GM12875 (cell line): ENCODE measurements at regions not wholly inside any gene's neighbourhood (a gene's known extent, or its start where the extent isn't known, plus 50 kb on each side); places are given as distances from the start of the nearest gene placed in this dataset.
A peak's percentile ranks its signal among the peaks of the same experiment; 100 is the strongest.
"Not testable (repeated sequence)": the region's sequence is repeated elsewhere in the genome, so short reads cannot be mapped to it uniquely, and the experiment has no call there.

Experiments
- H3K4me3 ChIP-seq: one replicate; pipeline ENCODE4 v1.5.1; 2011; ENCODE audit warnings: low read depth, low read length, control low read depth
- TF ChIP-seq, protein P1 (sequence below): IDR thresholded peaks from 2 replicates; pipeline ENCODE4 v1.5.1; 2011; ENCODE audit warnings: low read depth, mild to moderate bottlenecking, control low read depth, inconsistent platforms, low read length, moderate library complexity, borderline replicate concordance; ENCODE audit not compliant: insufficient read depth

DNA sequence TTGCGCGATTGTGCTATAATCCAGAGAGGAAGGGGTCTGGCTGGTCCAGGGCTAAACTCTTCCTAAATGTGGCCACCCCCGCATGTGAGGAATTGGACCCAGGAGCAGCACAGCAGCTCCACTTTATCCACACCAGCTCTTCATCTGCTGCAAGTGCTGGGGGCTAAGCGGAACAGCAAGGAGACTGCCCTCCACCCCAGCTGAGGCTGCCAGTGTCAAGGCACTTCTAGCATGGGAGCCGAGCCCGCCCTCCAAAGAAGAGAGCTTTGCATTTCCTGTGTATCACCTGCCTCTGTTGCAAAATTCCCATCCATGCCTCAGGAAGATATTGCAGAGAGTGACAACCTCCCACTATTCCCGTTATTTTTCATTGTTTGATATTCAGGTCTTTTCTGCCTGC, 333.6 kb downstream of the ARRDC4 start:
- H3K4me3 ChIP-seq = no peak overlapping the region
- TF ChIP-seq, protein P1, sequence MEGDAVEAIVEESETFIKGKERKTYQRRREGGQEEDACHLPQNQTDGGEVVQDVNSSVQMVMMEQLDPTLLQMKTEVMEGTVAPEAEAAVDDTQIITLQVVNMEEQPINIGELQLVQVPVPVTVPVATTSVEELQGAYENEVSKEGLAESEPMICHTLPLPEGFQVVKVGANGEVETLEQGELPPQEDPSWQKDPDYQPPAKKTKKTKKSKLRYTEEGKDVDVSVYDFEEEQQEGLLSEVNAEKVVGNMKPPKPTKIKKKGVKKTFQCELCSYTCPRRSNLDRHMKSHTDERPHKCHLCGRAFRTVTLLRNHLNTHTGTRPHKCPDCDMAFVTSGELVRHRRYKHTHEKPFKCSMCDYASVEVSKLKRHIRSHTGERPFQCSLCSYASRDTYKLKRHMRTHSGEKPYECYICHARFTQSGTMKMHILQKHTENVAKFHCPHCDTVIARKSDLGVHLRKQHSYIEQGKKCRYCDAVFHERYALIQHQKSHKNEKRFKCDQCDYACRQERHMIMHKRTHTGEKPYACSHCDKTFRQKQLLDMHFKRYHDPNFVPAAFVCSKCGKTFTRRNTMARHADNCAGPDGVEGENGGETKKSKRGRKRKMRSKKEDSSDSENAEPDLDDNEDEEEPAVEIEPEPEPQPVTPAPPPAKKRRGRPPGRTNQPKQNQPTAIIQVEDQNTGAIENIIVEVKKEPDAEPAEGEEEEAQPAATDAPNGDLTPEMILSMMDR = no peak

DNA sequence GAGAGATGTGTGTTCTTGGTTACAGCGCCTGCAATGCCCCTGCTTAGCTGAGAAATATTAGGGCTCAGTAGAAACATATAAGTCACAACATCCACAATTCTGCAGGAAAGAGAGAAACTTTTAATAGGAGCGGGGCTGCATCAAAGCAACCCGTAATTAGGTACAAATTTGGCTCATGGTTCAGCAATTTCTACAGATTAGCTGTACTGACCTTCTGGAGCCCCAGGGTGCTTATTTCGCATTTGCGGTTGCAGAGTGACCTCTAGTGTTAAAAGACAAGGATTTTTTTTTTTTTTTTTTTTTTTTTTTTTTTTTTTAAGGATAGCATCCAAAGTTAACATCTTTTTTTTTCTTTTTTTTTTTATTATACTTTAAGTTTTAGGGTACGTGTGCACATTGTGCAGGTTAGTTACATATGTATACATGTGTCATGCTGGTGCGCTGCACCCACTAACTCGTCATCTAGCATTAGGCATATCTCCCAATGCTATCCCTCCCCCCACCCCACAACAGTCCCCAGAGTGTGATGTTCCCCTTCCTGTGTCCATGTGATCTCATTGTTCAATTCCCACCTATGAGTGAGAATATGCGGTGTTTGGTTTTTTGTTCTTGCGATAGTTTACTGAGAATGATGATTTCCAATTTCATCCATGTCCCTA, 334.7 kb downstream of the ARRDC4 start:
- H3K4me3 ChIP-seq = not testable (repeated sequence)
- TF ChIP-seq, protein P1 = 0 out of 2 replicates have a peak, but pooled peaks have one; percentile 23

DNA sequence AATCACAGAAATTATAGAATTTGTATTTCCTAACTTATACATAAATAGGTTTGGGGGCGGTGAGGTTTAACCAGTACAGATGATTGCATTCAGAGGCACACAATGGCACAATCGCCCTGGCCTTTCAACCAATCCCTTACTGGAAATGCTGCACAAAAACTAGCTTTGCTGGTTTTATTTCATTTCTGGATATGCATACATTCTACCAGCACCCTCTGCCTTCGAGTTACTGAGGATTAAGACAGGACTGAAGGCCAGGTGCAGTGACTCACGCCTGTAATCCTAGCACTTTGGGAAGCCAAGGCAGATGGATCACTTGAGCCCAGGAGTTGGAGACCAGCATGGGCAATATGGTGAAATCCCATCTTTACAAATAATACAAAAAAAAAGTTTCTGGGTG, 336.1 kb downstream of the ARRDC4 start:
- TF ChIP-seq, protein P1 = no peak

DNA sequence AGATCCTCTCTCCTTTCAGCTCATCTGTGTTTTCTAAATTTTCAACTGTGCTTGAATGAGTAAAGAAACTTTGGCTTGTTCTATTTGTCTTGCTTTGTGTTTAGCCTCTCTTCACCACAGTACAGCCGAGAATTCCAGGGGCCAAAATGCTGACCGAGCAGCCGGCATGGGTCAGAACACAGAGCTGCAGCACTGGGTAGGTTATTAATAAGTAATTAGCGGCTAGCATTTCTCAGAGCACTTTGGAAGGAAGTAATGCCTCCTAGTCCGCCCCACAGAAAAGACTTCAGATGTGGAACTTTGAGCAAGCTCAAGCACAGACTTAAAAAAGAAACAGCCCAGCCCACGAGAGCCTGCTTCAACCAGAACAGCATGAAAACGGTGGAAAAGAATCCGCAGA, 343.9 kb downstream of the ARRDC4 start:
- H3K4me3 ChIP-seq = no peak overlapping the region
- TF ChIP-seq, protein P1 = no peak

More for the DNA sequence above, 336.1 kb downstream of the ARRDC4 start:
- H3K4me3 ChIP-seq = no peak overlapping the region

DNA sequence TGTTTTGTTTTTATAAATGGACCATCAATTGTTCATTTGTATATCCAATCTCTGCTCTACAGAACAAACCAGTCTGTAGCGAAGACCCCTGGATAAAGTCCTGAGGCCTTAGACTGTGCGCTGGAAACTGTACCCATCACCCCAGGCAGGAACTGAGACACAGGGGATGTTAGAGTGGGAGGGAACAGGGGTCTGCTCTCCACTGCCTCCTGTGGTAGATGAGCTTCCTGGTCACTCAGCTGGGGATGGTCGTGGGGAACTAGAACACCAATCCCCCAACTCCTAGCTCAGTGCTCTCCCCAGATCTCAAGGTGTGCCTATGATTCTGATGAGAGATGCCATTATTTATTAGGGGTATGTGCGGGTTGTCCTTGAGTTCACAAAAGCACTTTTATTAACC, 340.2 kb upstream of the IGF1R start:
- H3K4me3 ChIP-seq = no peak overlapping the region
- TF ChIP-seq, protein P1 = no peak

DNA sequence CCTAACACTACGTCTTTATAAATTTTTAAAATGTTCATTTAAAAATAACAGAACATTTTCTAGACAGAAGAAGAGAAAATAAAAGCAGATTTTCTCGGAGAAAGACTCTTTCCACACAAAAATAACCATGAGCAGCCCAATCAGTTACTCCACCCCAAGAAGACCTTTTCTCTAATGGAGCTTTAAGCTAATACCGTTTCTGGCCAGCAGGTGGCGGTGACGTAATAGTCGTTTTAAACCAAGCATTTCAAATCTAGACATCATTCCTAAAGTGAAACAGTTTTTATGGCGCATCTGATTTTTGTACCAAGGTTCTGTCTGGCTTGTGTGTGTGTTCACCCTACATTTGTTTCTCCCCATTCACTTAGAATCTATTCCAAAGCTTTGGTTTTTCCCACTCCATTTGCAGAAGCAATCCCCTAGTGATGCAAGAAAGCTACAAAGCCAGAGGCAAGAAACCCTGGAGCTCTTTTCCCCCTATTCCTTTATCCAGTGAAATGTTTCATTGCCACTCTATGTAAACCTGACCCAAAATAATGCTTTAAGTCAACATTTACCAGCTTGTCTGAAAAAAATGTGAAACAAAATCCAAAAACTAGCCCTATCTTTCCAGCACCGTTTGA, 336.7 kb upstream of the IGF1R start:
- H3K4me3 ChIP-seq = no peak overlapping the region
- TF ChIP-seq, protein P1 = peak; percentile 63; the same call in 1 of the 2 replicates

DNA sequence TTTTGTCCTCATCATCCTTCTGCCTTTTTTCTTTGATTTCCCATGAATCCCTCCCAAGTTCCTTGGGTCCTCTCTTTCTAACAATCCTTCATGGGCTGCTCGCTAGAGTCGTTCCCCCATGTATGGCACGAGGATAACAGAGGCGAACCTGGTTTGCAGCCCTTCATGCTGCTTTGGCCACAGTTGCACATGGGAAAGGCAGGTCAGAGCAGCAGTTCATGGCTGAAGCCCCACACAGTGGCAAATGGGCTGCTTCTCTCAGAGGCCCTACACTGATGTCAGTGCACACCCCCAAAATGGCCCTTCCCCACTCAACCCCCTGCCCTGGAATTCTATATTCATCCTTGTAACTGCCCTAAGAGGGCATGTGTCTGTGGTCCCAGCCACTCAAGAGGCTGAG, 335.4 kb upstream of the IGF1R start:
- TF ChIP-seq, protein P1 = no peak
- H3K4me3 ChIP-seq = no peak overlapping the region
